ENCODE measurements at regions not wholly inside any gene's neighbourhood (a gene's known extent, or its start where the extent isn't known, plus 50 kb on each side); places are given as distances from the start of the nearest gene placed in this dataset.

GRCh38 chr13:39233519-39233918, 195.3 kb downstream of the NHLRC3 start:
- DNase-seq (ENCODE audit: low read depth) = no peak

- DNase-seq (ENCODE audit: low read depth) = no peak
Observed at GRCh38 chr13:39244561-39245230, 206.4 kb downstream of the NHLRC3 start.

GRCh38 chr13:39245688-39246087, 207.4 kb downstream of the NHLRC3 start:
- DNase-seq (ENCODE audit: low read depth) = no peak

GRCh38 chr13:39249982-39250381, 211.7 kb downstream of the NHLRC3 start:
- DNase-seq (ENCODE audit: low read depth) = no peak

- DNase-seq (ENCODE audit: low read depth) = no peak
Observed at GRCh38 chr13:39250440-39250839, 212.2 kb downstream of the NHLRC3 start.

GRCh38 chr13:39251340-39251739, 213.1 kb downstream of the NHLRC3 start:
- no peak for DNase-seq (ENCODE audit: low read depth)

GRCh38 chr13:39253774-39254173, 215.5 kb downstream of the NHLRC3 start:
- DNase-seq (ENCODE audit: low read depth) = no peak

- DNase-seq (ENCODE audit: low read depth) = no peak
Observed at GRCh38 chr13:39254601-39255000, 216.3 kb downstream of the NHLRC3 start.

GRCh38 chr13:39257642-39258041, 219.4 kb downstream of the NHLRC3 start:
- no peak for DNase-seq (ENCODE audit: low read depth)

GRCh38 chr13:39259371-39260140, 221.3 kb downstream of the NHLRC3 start:
- DNase-seq (ENCODE audit: low read depth) = no peak

- DNase-seq (ENCODE audit: low read depth) = peak; percentile 43
Observed at GRCh38 chr13:39263033-39263432, 224.8 kb downstream of the NHLRC3 start.

GRCh38 chr13:39263531-39263930, 225.3 kb downstream of the NHLRC3 start:
- no peak for DNase-seq (ENCODE audit: low read depth)

GRCh38 chr13:39266426-39266825, 228.2 kb downstream of the NHLRC3 start:
- peak; percentile 51 for DNase-seq (ENCODE audit: low read depth)

- no peak for DNase-seq (ENCODE audit: low read depth)
Observed at GRCh38 chr13:39268398-39268797, 230.1 kb downstream of the NHLRC3 start.

GRCh38 chr13:39269004-39269403, 230.7 kb downstream of the NHLRC3 start:
- no peak for DNase-seq (ENCODE audit: low read depth)

GRCh38 chr13:39269411-39269810, 231.2 kb downstream of the NHLRC3 start:
- no peak for DNase-seq (ENCODE audit: low read depth)

- DNase-seq (ENCODE audit: low read depth) = no peak
Observed at GRCh38 chr13:39272994-39273393, 234.7 kb downstream of the NHLRC3 start.

- DNase-seq (ENCODE audit: low read depth) = peak; percentile 16
Observed at GRCh38 chr13:39273953-39274738, 235.9 kb downstream of the NHLRC3 start.

- DNase-seq (ENCODE audit: low read depth) = no peak
Observed at GRCh38 chr13:39274739-39275325, 236.6 kb downstream of the NHLRC3 start.

- DNase-seq (ENCODE audit: low read depth) = no peak
Observed at GRCh38 chr13:39279077-39279476, 240.8 kb downstream of the NHLRC3 start.

GRCh38 chr13:39281539-39282150, 243.4 kb downstream of the NHLRC3 start:
- no peak for DNase-seq (ENCODE audit: low read depth)
